Retinal pigment epithelial cell (primary cell): ENCODE measurements at regions not wholly inside any gene's neighbourhood (a gene's known extent, or its start where the extent isn't known, plus 50 kb on each side); places are given as distances from the start of the nearest gene placed in this dataset.
A peak's percentile ranks its signal among the peaks of the same experiment; 100 is the strongest.

Experiments
- DNase-seq: peaks from one replicate; pipeline ENCODE4 v3.0.0-alpha.2; 2010; ENCODE audit warnings: low read depth
- H3K4me3 ChIP-seq: 2 replicates; pipeline ENCODE4 v1.5.1; 2011; ENCODE audit warnings: mild to moderate bottlenecking, low read length, control low read depth, moderate library complexity
- TF ChIP-seq, protein P1 (sequence below): conservative IDR thresholded peaks from 2 replicates; pipeline ENCODE4 v1.5.1; 2011; ENCODE audit warnings: low read depth, low read length, control low read depth, inconsistent platforms

DNA sequence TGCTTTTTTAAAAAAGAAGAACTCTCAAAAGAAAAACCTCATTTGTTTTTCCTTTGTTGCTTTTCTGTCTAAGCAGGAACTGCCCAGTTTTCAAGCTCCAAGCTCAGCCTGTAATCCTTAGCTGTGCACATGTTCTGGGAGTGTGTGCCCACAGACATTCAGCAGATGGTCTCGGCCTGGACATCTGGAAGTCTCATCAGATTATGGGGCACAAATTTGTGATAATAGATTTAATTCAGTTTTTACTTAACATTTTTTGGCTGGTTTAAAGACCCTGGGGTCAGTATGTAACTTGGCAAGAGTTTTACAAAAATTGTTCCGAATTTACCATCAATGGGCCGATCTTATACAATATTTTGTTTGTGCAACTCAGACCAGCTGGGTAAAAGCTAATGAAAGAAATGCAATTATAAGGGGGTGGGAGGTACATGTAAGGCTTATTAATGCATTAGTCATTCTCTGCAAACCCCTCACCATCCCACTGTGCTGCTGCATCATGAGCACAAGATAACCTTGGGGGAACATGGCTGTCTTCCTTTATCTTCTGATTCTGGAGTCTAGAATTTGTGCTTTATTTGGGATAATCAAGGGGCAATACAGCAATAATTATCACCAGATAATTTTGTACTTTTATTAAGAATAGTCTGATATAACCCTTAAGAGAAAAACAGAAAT lies 86.9 kb upstream of the PHOX2B start:
- TF ChIP-seq, protein P1, sequence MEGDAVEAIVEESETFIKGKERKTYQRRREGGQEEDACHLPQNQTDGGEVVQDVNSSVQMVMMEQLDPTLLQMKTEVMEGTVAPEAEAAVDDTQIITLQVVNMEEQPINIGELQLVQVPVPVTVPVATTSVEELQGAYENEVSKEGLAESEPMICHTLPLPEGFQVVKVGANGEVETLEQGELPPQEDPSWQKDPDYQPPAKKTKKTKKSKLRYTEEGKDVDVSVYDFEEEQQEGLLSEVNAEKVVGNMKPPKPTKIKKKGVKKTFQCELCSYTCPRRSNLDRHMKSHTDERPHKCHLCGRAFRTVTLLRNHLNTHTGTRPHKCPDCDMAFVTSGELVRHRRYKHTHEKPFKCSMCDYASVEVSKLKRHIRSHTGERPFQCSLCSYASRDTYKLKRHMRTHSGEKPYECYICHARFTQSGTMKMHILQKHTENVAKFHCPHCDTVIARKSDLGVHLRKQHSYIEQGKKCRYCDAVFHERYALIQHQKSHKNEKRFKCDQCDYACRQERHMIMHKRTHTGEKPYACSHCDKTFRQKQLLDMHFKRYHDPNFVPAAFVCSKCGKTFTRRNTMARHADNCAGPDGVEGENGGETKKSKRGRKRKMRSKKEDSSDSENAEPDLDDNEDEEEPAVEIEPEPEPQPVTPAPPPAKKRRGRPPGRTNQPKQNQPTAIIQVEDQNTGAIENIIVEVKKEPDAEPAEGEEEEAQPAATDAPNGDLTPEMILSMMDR: no peak
- no peak for DNase-seq
- no peak overlapping the region for H3K4me3 ChIP-seq

DNA sequence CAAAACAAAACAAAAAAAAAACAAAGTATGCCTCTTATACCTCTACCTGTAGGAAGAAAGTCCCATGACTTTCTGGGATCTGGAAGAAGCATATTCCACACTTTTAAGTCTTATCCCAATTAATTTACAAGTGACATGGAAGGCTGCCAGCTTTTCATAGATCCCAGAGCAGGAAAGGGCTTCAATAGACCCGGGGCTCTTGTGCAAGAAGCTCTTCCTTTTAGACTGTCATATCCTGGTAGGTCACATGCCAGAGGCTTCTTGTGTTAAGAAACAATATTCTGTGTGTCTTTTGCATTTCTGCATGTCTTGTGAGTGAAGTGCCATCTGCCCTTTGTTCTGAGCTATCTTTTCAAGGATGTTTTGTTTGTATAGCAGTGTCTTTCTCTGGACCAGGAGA lies 84.4 kb upstream of the PHOX2B start:
- H3K4me3 ChIP-seq: no peak overlapping the region
- TF ChIP-seq, protein P1: no peak

DNA sequence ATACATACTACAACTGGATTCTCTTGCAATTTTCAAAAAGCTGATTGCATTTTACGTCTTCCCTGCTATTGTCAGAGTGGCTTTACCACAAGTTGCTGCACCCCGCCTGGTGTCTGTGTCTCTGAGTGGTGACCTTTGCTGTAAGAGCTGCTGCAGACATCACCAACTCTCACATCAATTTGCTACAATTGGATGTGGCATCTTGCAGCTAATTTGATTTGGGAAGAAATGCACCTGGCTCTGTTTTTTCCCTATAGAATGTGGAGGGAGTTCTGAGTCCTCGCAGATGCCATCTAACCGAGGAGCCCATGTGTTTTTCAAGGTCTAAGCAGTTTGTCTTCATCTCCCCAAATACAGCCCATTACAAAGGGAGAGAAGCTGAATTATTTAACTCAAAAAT lies 73.8 kb upstream of the PHOX2B start:
- TF ChIP-seq, protein P1: no peak
- no peak for DNase-seq
- no peak overlapping the region for H3K4me3 ChIP-seq

More for the DNA sequence above, 84.4 kb upstream of the PHOX2B start:
- DNase-seq: no peak

DNA sequence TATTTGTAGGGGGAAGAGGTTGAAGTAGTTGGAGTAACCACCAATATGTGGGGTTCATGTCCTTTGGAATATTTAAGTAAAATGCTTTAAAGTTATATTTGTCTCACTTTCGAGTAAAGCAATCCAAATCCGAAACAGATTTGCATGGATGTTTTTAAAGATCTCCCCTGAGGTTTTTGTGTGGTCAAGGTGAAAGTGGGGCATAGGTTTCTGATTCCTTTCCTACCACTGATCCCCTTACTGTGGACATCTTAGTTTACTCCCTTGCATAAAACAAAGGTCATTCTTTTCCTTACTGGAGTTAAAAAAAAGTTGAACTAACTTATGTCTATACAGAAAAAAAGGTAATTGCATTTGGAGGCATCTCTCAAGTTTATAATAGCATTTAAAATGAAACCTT lies 71.9 kb upstream of the PHOX2B start:
- DNase-seq: no peak
- no peak overlapping the region for H3K4me3 ChIP-seq
- TF ChIP-seq, protein P1: no peak

DNA sequence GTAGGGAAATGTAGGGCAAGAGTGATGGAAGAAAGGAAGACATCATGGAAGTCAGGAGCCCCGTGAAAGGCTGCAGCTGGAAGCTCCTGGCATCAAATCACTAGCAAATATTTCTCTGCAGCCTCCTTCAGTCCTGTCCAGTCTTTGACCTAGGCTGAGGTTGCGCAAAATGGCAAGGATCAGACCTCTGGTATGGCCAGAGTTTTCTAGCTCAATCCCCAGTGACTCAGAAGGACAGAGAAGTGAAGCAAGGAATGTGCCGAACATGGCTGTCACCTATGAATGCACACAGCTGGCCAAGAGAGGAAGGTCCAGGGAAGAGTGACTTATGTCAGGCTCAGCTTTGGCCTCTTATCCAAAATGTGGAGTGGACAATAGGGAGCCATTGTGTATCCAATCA lies 71.1 kb upstream of the PHOX2B start:
- no peak overlapping the region for H3K4me3 ChIP-seq
- no peak for DNase-seq
- TF ChIP-seq, protein P1: no peak

DNA sequence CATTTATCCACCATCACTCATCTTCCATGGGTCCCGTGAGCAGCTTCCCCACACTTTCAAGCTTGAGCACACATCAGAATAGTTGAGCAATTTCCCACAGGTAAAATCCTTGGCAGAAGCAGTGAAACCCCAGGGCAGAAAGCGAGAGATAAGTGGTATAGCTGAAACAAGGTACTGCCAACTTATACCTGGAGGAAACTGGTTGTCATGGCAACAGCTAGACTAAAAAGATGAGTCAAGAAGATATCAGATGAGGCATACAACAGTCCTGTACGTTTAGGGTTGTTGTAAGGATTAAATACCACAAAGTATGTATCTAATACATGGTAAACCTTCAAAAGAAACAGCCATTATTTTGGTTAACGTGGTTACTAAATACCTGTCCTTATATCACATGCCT lies 66.9 kb upstream of the PHOX2B start:
- no peak overlapping the region for H3K4me3 ChIP-seq
- no peak for DNase-seq
- TF ChIP-seq, protein P1: no peak

DNA sequence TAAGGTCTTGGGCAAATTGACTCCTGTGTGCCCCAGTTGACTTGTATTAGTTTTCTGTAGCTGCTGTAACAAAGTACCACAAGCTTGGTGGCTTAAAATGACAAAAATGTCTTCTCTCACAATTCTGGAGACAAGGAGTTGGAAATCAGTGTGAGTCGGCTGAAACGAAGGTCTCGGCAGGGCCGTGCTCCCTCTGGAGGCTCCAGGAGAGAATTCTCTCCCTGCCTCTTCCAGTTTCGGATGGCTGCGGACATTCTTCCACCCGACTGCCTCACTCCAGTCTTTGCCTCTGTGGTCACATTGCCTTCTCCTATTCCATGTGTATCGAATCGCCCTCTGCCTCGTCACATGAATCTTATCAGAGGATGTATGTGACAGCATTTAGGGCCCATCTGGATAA lies 66.0 kb upstream of the PHOX2B start:
- no peak for DNase-seq
- TF ChIP-seq, protein P1: peak; percentile 65
- no peak overlapping the region for H3K4me3 ChIP-seq
